GM19372 (cell line): ENCODE measurements at regions not wholly inside any gene's neighbourhood (a gene's known extent, or its start where the extent isn't known, plus 50 kb on each side); places are given as distances from the start of the nearest gene placed in this dataset.

ENCODE experiments used
- ATAC-seq: cut with Tn5 transposase; IDR thresholded peaks from one replicate; pipeline ENCODE4 v1.9.1; 2021; ENCODE audit warnings: mild to moderate bottlenecking, low read depth, moderate library complexity; ENCODE audit not compliant: unreplicated experiment

GRCh38 chr20:24812373-24812772 is 136.7 kb upstream of the CST7 start:
- ATAC-seq: no peak

- ATAC-seq: no peak
Measured at GRCh38 chr20:24813080-24813479, 136.0 kb upstream of the CST7 start.

GRCh38 chr20:24813496-24813895 is 135.6 kb upstream of the CST7 start:
- no peak for ATAC-seq

- no peak for ATAC-seq
Measured at GRCh38 chr20:24813936-24814335, 135.1 kb upstream of the CST7 start.

GRCh38 chr20:24814556-24815195 is 134.4 kb upstream of the CST7 start:
- ATAC-seq: no peak

GRCh38 chr20:24815196-24815815 is 133.8 kb upstream of the CST7 start:
- ATAC-seq: no peak

GRCh38 chr20:24815931-24816330 is 133.1 kb upstream of the CST7 start:
- no peak for ATAC-seq

GRCh38 chr20:24816431-24816830 is 132.6 kb upstream of the CST7 start:
- no peak for ATAC-seq

GRCh38 chr20:24816907-24817306 is 132.2 kb upstream of the CST7 start:
- ATAC-seq: no peak

- no peak for ATAC-seq
Measured at GRCh38 chr20:24817351-24817750, 131.7 kb upstream of the CST7 start.

GRCh38 chr20:24818056-24818455 is 131.0 kb upstream of the CST7 start:
- no peak for ATAC-seq

- no peak for ATAC-seq
Measured at GRCh38 chr20:24819331-24819965, 129.6 kb upstream of the CST7 start.

- no peak for ATAC-seq
Measured at GRCh38 chr20:24820345-24820744, 128.7 kb upstream of the CST7 start.

GRCh38 chr20:24821391-24821790 is 127.7 kb upstream of the CST7 start:
- no peak for ATAC-seq

- ATAC-seq: no peak
Measured at GRCh38 chr20:24823176-24823784, 125.8 kb upstream of the CST7 start.

GRCh38 chr20:24823989-24824693 is 124.9 kb upstream of the CST7 start:
- ATAC-seq: no peak

- no peak for ATAC-seq
Measured at GRCh38 chr20:24825591-24825990, 123.5 kb upstream of the CST7 start.

GRCh38 chr20:24827603-24828295 is 121.3 kb upstream of the CST7 start:
- no peak for ATAC-seq

GRCh38 chr20:24828992-24829648 is 119.9 kb upstream of the CST7 start:
- no peak for ATAC-seq
